ENCODE measurements at regions not wholly inside any gene's neighbourhood (a gene's known extent, or its start where the extent isn't known, plus 50 kb on each side); places are given as distances from the start of the nearest gene placed in this dataset.

GRCh38 chr10:43773736-43774135, 125.1 kb upstream of the ZNF32 start:
- Histone ChIP-seq H3K36me3 (no peaks in the 10 kb centered on the region), H3K4me3 (no peak overlapping the region), H3K27me3 (no peaks in the 10 kb centered on the region), H3K9me3 (peaks cover 0 to 2% (median 0%) of the 10 kb centered on the region in 3 donors), H3K27ac (no peak overlapping the region), H3K4me1 (no peaks in the 10 kb centered on the region)
- ATAC-seq = no peak
- 69 to 93% methylated on average over 1 of the region's 1 CpG for WGBS, 2 donors (ENCODE audit: low coverage in 1 of 2)
- no peak for TF ChIP-seq POLR2AphosphoS5 (IDR thresholded peaks at IDR 0.05)
- no peak for TF ChIP-seq CTCF (IDR thresholded peaks at IDR 0.05)
- TF ChIP-seq POLR2A (IDR thresholded peaks at IDR 0.05) = no peak
- no peak for TF ChIP-seq EP300 (IDR thresholded peaks at IDR 0.05)

- Histone ChIP-seq H3K27ac (no peak overlapping the region), H3K36me3 (no peaks in the 10 kb centered on the region), H3K9me3 (peaks cover 0 to 15% (median 0%) of the 10 kb centered on the region in 3 donors), H3K4me3 (no peak overlapping the region), H3K4me1 (no peaks in the 10 kb centered on the region), H3K27me3 (no peaks in the 10 kb centered on the region)
- no peak for ATAC-seq
- TF ChIP-seq EP300 (IDR thresholded peaks at IDR 0.05) = no peak
- no peak for TF ChIP-seq POLR2AphosphoS5 (IDR thresholded peaks at IDR 0.05)
- TF ChIP-seq CTCF (IDR thresholded peaks at IDR 0.05) = no peak
- no peak for TF ChIP-seq POLR2A (IDR thresholded peaks at IDR 0.05)
- 68 to 74% methylated on average over 2 of the region's 2 CpGs for WGBS, 2 donors (ENCODE audit: low coverage in 1 of 2)
Observed at GRCh38 chr10:43772171-43772570, 123.5 kb upstream of the ZNF32 start.

DNA sequence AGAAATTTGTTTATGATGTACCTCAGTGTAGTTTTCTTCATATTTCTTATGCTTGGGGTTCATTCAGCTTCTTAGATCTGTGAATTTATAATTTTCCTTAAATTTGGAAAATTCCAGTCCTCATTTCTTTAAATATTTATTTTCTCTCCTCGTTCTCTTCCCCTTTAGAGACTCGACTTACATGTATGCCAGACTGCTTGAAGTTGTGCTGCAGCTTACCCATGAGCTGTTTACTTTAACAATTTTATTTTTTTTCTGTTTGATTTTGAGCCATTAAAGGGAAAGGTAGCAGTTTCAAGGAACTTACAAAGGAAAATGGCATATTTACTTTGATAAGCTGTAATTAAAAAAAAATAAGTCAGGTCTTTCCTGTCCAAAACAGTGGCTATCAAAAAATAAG, 123.0 kb upstream of the ZNF32 start:
- no peaks in the 10 kb centered on the region for H3K27me3 ChIP-seq
- TF ChIP-seq CTCF (IDR thresholded peaks at IDR 0.05) (no peak), EP300 (IDR thresholded peaks at IDR 0.05) (no peak), POLR2AphosphoS5 (IDR thresholded peaks at IDR 0.05) (no peak), POLR2A (IDR thresholded peaks at IDR 0.05) (no peak)
- no peaks in the 10 kb centered on the region for H3K36me3 ChIP-seq
- H3K9me3 ChIP-seq = peaks cover 0 to 17% (median 0%) of the 10 kb centered on the region in 3 donors
- H3K4me1 ChIP-seq = no peaks in the 10 kb centered on the region
- 49 to 66% methylated on average over 2 of the region's 2 CpGs for WGBS, 2 donors (ENCODE audit: low coverage in 1 of 2)
- no peak overlapping the region for H3K27ac ChIP-seq
- H3K4me3 ChIP-seq = no peak overlapping the region
- ATAC-seq = no peak

DNA sequence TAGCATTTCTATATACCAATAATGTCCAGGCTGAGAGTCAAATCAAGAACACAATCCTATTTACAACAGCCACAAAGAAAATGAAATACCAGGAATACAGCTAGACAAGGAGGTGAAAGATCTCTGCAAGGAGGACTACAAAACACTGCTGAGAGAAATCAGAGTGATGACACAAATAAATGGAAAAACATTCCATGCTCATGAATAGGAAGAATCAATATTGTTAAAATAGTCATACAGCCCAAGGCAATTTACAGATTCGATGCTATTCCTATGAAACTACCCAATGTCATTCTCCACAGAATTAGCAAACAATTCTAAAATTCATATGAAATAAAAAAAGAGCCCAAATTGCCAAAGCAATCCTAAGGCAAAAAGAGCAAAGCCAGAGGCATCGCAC, 116.8 kb upstream of the ZNF32 start:
- no peaks in the 10 kb centered on the region for H3K27me3 ChIP-seq
- no peak overlapping the region for H3K27ac ChIP-seq
- no peak for ATAC-seq
- H3K36me3 ChIP-seq = no peaks in the 10 kb centered on the region
- no peak for TF ChIP-seq POLR2AphosphoS5 (IDR thresholded peaks at IDR 0.05)
- TF ChIP-seq EP300 (IDR thresholded peaks at IDR 0.05) = no peak
- TF ChIP-seq POLR2A (IDR thresholded peaks at IDR 0.05) = no peak
- no peak for TF ChIP-seq CTCF (IDR thresholded peaks at IDR 0.05)
- 83 to 86% methylated on average over 2 of the region's 2 CpGs for WGBS, 2 donors (ENCODE audit: low coverage in 1 of 2)
- peaks cover 0 to 17% (median 0%) of the 10 kb centered on the region in 3 donors for H3K9me3 ChIP-seq
- no peaks in the 10 kb centered on the region for H3K4me1 ChIP-seq
- H3K4me3 ChIP-seq = no peak overlapping the region

- TF ChIP-seq POLR2AphosphoS5 (IDR thresholded peaks at IDR 0.05) (no peak), CTCF (IDR thresholded peaks at IDR 0.05) (no peak), EP300 (IDR thresholded peaks at IDR 0.05) (no peak), POLR2A (IDR thresholded peaks at IDR 0.05) (no peak)
- Histone ChIP-seq H3K4me3 (no peak overlapping the region), H3K4me1 (no peaks in the 10 kb centered on the region), H3K27ac (no peak overlapping the region), H3K27me3 (no peaks in the 10 kb centered on the region), H3K9me3 (peaks cover 0 to 16% (median 0%) of the 10 kb centered on the region in 3 donors), H3K36me3 (no peaks in the 10 kb centered on the region)
- no peak for ATAC-seq
Observed at GRCh38 chr10:43763846-43764245, 115.2 kb upstream of the ZNF32 start.

All from gastroesophageal sphincter (tissue), 4 donors.